Putamen (tissue), 1 donor: ENCODE measurements at regions not wholly inside any gene's neighbourhood (a gene's known extent, or its start where the extent isn't known, plus 50 kb on each side); places are given as distances from the start of the nearest gene placed in this dataset.
A peak's percentile ranks its signal among the peaks of the same experiment; 100 is the strongest.

Experiments used
- DNase-seq: peaks from one replicate; pipeline ENCODE4 v3.0.0-alpha.2; 2016; ENCODE audit warnings: low spot score

GRCh38 chr9:16092142-16093091 is 539.6 kb downstream of the CCDC171 start:
- no peak for DNase-seq

GRCh38 chr9:16098306-16098705 is 545.5 kb downstream of the CCDC171 start:
- no peak for DNase-seq

GRCh38 chr9:16099732-16100536 is 547.1 kb downstream of the CCDC171 start:
- no peak for DNase-seq

GRCh38 chr9:16100537-16101091 is 547.8 kb downstream of the CCDC171 start:
- DNase-seq = peak; percentile 17

- DNase-seq = no peak
These were observed 549.3 kb downstream of the CCDC171 start for GRCh38 chr9:16102154-16102553.

- no peak for DNase-seq
These were observed 551.0 kb downstream of the CCDC171 start for GRCh38 chr9:16103620-16104397.

GRCh38 chr9:16105168-16106020 is 552.6 kb downstream of the CCDC171 start:
- no peak for DNase-seq

- DNase-seq = no peak
These were observed 553.3 kb downstream of the CCDC171 start for GRCh38 chr9:16106021-16106571.

GRCh38 chr9:16112116-16112515 is 559.3 kb downstream of the CCDC171 start:
- no peak for DNase-seq

- no peak for DNase-seq
These were observed 563.2 kb downstream of the CCDC171 start for GRCh38 chr9:16115994-16116393.

- DNase-seq = no peak
These were observed 565.2 kb downstream of the CCDC171 start for GRCh38 chr9:16118043-16118442.

- DNase-seq = no peak
These were observed 566.7 kb downstream of the CCDC171 start for GRCh38 chr9:16119261-16120230.

GRCh38 chr9:16120231-16120641 is 567.4 kb downstream of the CCDC171 start:
- DNase-seq = no peak

GRCh38 chr9:16120727-16121126 is 567.9 kb downstream of the CCDC171 start:
- DNase-seq = no peak

GRCh38 chr9:16121168-16121567 is 568.3 kb downstream of the CCDC171 start:
- no peak for DNase-seq

- no peak for DNase-seq
These were observed 568.9 kb downstream of the CCDC171 start for GRCh38 chr9:16121601-16122286.

- DNase-seq = no peak
These were observed 572.8 kb downstream of the CCDC171 start for GRCh38 chr9:16125629-16126028.

- DNase-seq = no peak
These were observed 573.2 kb downstream of the CCDC171 start for GRCh38 chr9:16126042-16126441.

- no peak for DNase-seq
These were observed 575.2 kb downstream of the CCDC171 start for GRCh38 chr9:16128003-16128402.
